Endothelial cell of umbilical vein (primary cell): ENCODE measurements at regions not wholly inside any gene's neighbourhood (a gene's known extent, or its start where the extent isn't known, plus 50 kb on each side); places are given as distances from the start of the nearest gene placed in this dataset.

Source experiments
- BruUV-seq: library from RNA; stranded (reverse); fragments of 400-500 nt; replicated peaks from 2 replicates; lab custom pipeline; 2021; lab: Mats Ljungman, UMichigan
- CTCF ChIA-PET: fragments of 300-600, 350-600 bp; sonication (Branson Sonifier 250); formaldehyde crosslinking; loops from one replicate; lab custom pipeline; 2021; ENCODE audit warnings: antibody characterized with exemption, inconsistent platforms; lab: Charles Lee
- POLR2A ChIA-PET: fragments of 300-600, 350-600 bp; sonication (Branson Sonifier 250); formaldehyde crosslinking; loops from one replicate; lab custom pipeline; 2021; ENCODE audit warnings: antibody characterized with exemption, inconsistent platforms; lab: Charles Lee
- DNase-seq: peaks from one replicate; pipeline ENCODE4 v3.0.0-alpha.2; 2011; ENCODE audit warnings: low read depth, low spot score
- FAIRE-seq: peaks from 2 replicates; lab custom pipeline; 2011; peaks lifted over from hg19 to GRCh38; lab: Jason Lieb, UNC
- H2AFZ ChIP-seq: 2 replicates; pipeline ENCODE4 v1.6.0; 2012; ENCODE audit warnings: low read depth, low read length, control low read depth, inconsistent platforms
- H3K27ac ChIP-seq: 2 replicates; pipeline ENCODE4 v1.5.1; 2011; ENCODE audit warnings: low read depth, mild to moderate bottlenecking, control low read depth, low read length, moderate library complexity; ENCODE audit not compliant: insufficient read depth
- H3K27me3 ChIP-seq, 2 experiments: 2 replicates each; pipeline versions ENCODE4 v1.6.0 to v1.6.1; 2011; ENCODE audit warnings: low read length in 2 of 2, mixed read lengths in 1 of 2; ENCODE audit not compliant: control insufficient read depth in 2 of 2, insufficient read depth in 2 of 2
- H3K36me3 ChIP-seq, 2 experiments: 2 replicates in 1 of 2; 3 replicates in 1 of 2; pipeline ENCODE4 v1.5.1; 2011; ENCODE audit warnings: low read length in 2 of 2, mild to moderate bottlenecking in 1 of 2, moderate library complexity in 1 of 2; ENCODE audit not compliant: control insufficient read depth in 2 of 2, insufficient read depth in 2 of 2; ENCODE audit errors: extremely low read depth in 1 of 2
- H3K4me1 ChIP-seq: 3 replicates; pipeline ENCODE4 v1.5.1; 2011; ENCODE audit warnings: mild to moderate bottlenecking, low read length; ENCODE audit not compliant: control insufficient read depth, insufficient read depth; ENCODE audit errors: extremely low read depth
- H3K4me2 ChIP-seq: 2 replicates; pipeline ENCODE4 v1.6.1; 2011; ENCODE audit warnings: low read length, control low read depth, mixed read lengths; ENCODE audit not compliant: insufficient read depth
- H3K4me3 ChIP-seq, 3 experiments: fragments of 200-600 bp in 1 of 3; sonication (generic), shearing (Covaris generic) in 1 of 3; replicated peaks in 1 of 3; 2 replicates each; pipeline ENCODE4 v1.5.1; 2011 to 2016; ENCODE audit warnings: control low read depth in 3 of 3, low read length in 3 of 3, mild to moderate bottlenecking in 2 of 3, inconsistent platforms in 1 of 3, low read depth in 1 of 3, moderate library complexity in 1 of 3; ENCODE audit not compliant: insufficient read depth in 1 of 3
- H3K79me2 ChIP-seq: 2 replicates; pipeline ENCODE4 v1.6.0; 2012; ENCODE audit warnings: low read length, inconsistent platforms; ENCODE audit not compliant: control insufficient read depth, insufficient read depth
- H3K9ac ChIP-seq: replicated peaks from 2 replicates; pipeline ENCODE3; 2011; ENCODE audit warnings: low read length, control low read depth; ENCODE audit not compliant: insufficient read depth; ENCODE audit errors: extremely low read depth
- H3K9me1 ChIP-seq: replicated peaks from 3 replicates; pipeline ENCODE4 v1.6.0; 2011; ENCODE audit warnings: mild to moderate bottlenecking, low read length; ENCODE audit not compliant: control insufficient read depth, insufficient read depth; ENCODE audit errors: extremely low read depth
- H3K9me3 ChIP-seq: replicated peaks from 2 replicates; pipeline ENCODE4 v1.5.1; 2012; ENCODE audit warnings: low read length, inconsistent platforms; ENCODE audit not compliant: control insufficient read depth, insufficient read depth
- H4K20me1 ChIP-seq: replicated peaks from 2 replicates; pipeline ENCODE3; 2011; ENCODE audit warnings: mild to moderate bottlenecking, low read length; ENCODE audit not compliant: control insufficient read depth, insufficient read depth; ENCODE audit errors: extremely low read depth
- EZH2 ChIP-seq: IDR thresholded peaks from 2 replicates; pipeline ENCODE4 v1.6.1; 2012; ENCODE audit warnings: borderline replicate concordance, low read depth, mild to moderate bottlenecking, moderate library complexity, low read length, inconsistent platforms; ENCODE audit not compliant: severe bottlenecking
- FOS ChIP-seq: IDR thresholded peaks from 2 replicates; pipeline ENCODE4 v1.6.1; 2011; ENCODE audit warnings: mild to moderate bottlenecking, low read length, moderate library complexity, borderline replicate concordance; ENCODE audit not compliant: insufficient read depth
- GATA2 ChIP-seq: IDR thresholded peaks from 2 replicates; pipeline ENCODE4 v1.7.0; 2011; ENCODE audit warnings: low read depth, mild to moderate bottlenecking, moderate library complexity, mixed read lengths, low read length; ENCODE audit not compliant: insufficient read length, insufficient read depth
- JUN ChIP-seq: IDR thresholded peaks from 2 replicates; pipeline ENCODE4 v1.6.1; 2011; ENCODE audit warnings: borderline replicate concordance, low read depth; ENCODE audit not compliant: insufficient read length, insufficient read depth
- MYC ChIP-seq: IDR thresholded peaks from one replicate; pipeline ENCODE4 v1.6.1; 2011; ENCODE audit warnings: mild to moderate bottlenecking, low read depth, low read length
- POLR2A ChIP-seq: IDR thresholded peaks from 2 replicates; pipeline ENCODE4 v1.6.1; 2012; ENCODE audit warnings: low read depth, mild to moderate bottlenecking, control low read depth, low read length
- POLR2AphosphoS5 ChIP-seq: IDR thresholded peaks from 2 replicates; pipeline ENCODE4 v1.6.1; 2012; ENCODE audit warnings: low read depth, mild to moderate bottlenecking, control low read depth, low read length, moderate library complexity; ENCODE audit not compliant: insufficient read depth
- dilution Hi-C: fragments of 300-500 bp; cut with MboI; formaldehyde crosslinking; loops from one replicate; pipeline ENCODE4 v1.15.0; 2019; ENCODE audit warnings: low sequenced_read_pairs; ENCODE audit not compliant: extremely low pct_ligation_motif_present
- intact Hi-C: fragments of 100-400 bp; cut with micrococcal nuclease; formaldehyde crosslinking; loops from one replicate; pipeline ENCODE4 v1.10.0; 2022
- TF ChIP-seq, protein P1 (sequence below), 2 donors: IDR thresholded peaks; 1 replicate in 1 of 2; 2 replicates in 1 of 2; pipeline ENCODE4 v1.5.1; 2011; ENCODE audit warnings: low read length in 2 of 2, mild to moderate bottlenecking in 2 of 2, moderate library complexity in 2 of 2, control low read depth in 1 of 2, inconsistent platforms in 1 of 2, low read depth in 1 of 2; ENCODE audit not compliant: insufficient read depth in 1 of 2; ENCODE audit errors: extremely low read depth in 1 of 2
- TF ChIP-seq, protein P2 (sequence below): IDR thresholded peaks from 2 replicates; pipeline ENCODE4 v1.6.1; 2011; ENCODE audit not compliant: insufficient read depth, insufficient read length

DNA sequence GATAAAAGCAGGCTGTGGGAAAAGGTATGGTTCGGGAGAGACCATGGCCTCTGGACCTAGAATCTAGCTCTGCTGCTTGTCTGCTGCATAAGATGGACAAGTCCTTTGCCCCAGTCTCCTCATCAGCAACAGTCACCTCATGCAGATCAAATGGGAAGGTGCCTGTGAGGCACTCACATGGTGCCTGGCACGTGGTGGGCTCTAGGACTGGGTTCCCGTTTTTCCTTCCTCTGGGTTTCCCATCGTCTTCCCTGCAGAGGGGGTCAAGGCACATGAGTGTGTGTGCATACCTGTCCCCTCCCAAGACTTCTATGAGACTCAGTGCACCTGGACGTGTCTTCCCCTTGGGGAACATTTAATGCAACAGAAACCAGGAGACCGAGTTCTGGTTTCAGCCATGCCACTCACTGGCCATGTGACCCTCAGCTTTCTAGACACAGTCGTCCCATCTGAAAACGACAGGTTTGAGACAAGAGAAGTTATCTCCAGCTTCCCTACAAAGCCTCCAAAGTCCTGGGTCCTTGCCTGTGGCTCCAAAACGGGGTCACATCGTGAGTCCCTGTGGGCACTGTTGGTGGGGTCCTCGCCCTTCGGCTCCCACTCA, 95.9 kb upstream of the NPTX2 start:
- intact Hi-C loops = no loop called here
- no peaks in the 10 kb centered on the region for H3K27me3 ChIP-seq
- H3K9me3 ChIP-seq = peaks cover 2% of the 10 kb centered on the region
- H3K9ac ChIP-seq = no peak overlapping the region
- H3K79me2 ChIP-seq = no peaks in the 10 kb centered on the region
- DNase-seq (no peak), FAIRE-seq (no peak)
- H2AFZ ChIP-seq = no peak overlapping the region
- no peaks in the 10 kb centered on the region for H3K9me1 ChIP-seq
- no peak for TF ChIP-seq POLR2A
- TF ChIP-seq, protein P1, sequence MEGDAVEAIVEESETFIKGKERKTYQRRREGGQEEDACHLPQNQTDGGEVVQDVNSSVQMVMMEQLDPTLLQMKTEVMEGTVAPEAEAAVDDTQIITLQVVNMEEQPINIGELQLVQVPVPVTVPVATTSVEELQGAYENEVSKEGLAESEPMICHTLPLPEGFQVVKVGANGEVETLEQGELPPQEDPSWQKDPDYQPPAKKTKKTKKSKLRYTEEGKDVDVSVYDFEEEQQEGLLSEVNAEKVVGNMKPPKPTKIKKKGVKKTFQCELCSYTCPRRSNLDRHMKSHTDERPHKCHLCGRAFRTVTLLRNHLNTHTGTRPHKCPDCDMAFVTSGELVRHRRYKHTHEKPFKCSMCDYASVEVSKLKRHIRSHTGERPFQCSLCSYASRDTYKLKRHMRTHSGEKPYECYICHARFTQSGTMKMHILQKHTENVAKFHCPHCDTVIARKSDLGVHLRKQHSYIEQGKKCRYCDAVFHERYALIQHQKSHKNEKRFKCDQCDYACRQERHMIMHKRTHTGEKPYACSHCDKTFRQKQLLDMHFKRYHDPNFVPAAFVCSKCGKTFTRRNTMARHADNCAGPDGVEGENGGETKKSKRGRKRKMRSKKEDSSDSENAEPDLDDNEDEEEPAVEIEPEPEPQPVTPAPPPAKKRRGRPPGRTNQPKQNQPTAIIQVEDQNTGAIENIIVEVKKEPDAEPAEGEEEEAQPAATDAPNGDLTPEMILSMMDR (IDR thresholded peaks at IDR 0.05; ENCODE audit: extremely low read depth in 1 of 2, insufficient read depth in 1 of 2, low read depth in 1 of 2, low read length in 2 of 2) = no peak
- no TSS peak for BruUV-seq
- H3K4me3 ChIP-seq = no peak overlapping the region
- no peak overlapping the region for H3K27ac ChIP-seq
- no peaks in the 10 kb centered on the region for H4K20me1 ChIP-seq
- no peaks in the 10 kb centered on the region for H3K4me1 ChIP-seq
- ChIA-PET POLR2A (no interaction called here), CTCF (no interaction called here)
- dilution Hi-C loops = no loop called here
- no peak overlapping the region for H3K4me2 ChIP-seq
- H3K36me3 ChIP-seq = no peaks in the 10 kb centered on the region

GRCh38 chr7:98520356-98520951, 96.6 kb upstream of the NPTX2 start:
- CTCF ChIA-PET = no interaction called here
- no peaks in the 10 kb centered on the region for H4K20me1 ChIP-seq
- H3K27me3 ChIP-seq = no peaks in the 10 kb centered on the region
- FAIRE-seq (no peak), DNase-seq (no peak)
- no peak for TF ChIP-seq FOS
- no peak for TF ChIP-seq MYC
- TF ChIP-seq, protein P1 (IDR thresholded peaks at IDR 0.05; ENCODE audit: extremely low read depth in 1 of 2, insufficient read depth in 1 of 2, low read depth in 1 of 2, low read length in 2 of 2) = no peak
- TF ChIP-seq POLR2A = no peak
- TF ChIP-seq, protein P2, sequence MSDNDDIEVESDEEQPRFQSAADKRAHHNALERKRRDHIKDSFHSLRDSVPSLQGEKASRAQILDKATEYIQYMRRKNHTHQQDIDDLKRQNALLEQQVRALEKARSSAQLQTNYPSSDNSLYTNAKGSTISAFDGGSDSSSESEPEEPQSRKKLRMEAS = no peak
- no peak for TF ChIP-seq EZH2
- no peak for TF ChIP-seq POLR2AphosphoS5
- TF ChIP-seq JUN = no peak
- TF ChIP-seq GATA2 = no peak
- no peaks in the 10 kb centered on the region for H3K79me2 ChIP-seq
- no peak overlapping the region for H3K9ac ChIP-seq
- H3K4me1 ChIP-seq = no peaks in the 10 kb centered on the region
- no peak overlapping the region for H2AFZ ChIP-seq
- no peaks in the 10 kb centered on the region for H3K9me1 ChIP-seq
- peaks cover 2% of the 10 kb centered on the region for H3K9me3 ChIP-seq
- H3K4me3 ChIP-seq = no peak overlapping the region
- H3K4me2 ChIP-seq = no peak overlapping the region
- POLR2A ChIA-PET = no interaction called here
- intact Hi-C loops (no loop called here), dilution Hi-C loops (no loop called here)
- no TSS peak for BruUV-seq
- H3K36me3 ChIP-seq = no peaks in the 10 kb centered on the region
- no peak overlapping the region for H3K27ac ChIP-seq
